GM12872 (cell line): ENCODE measurements at regions not wholly inside any gene's neighbourhood (a gene's known extent, or its start where the extent isn't known, plus 50 kb on each side); places are given as distances from the start of the nearest gene placed in this dataset.

ENCODE experiments used
- CTCF ChIP-seq: IDR thresholded peaks from 3 replicates; pipeline ENCODE4 v1.5.1; 2011; ENCODE audit warnings: low read depth, mild to moderate bottlenecking, low read length, moderate library complexity; ENCODE audit not compliant: insufficient read depth

- TF ChIP-seq CTCF = no peak
Observed at GRCh38 chr20:7214081-7214740, 446.7 kb downstream of the BMP2 start.

GRCh38 chr20:7217606-7218005 is 450.1 kb downstream of the BMP2 start:
- TF ChIP-seq CTCF = no peak

- no peak for TF ChIP-seq CTCF
Observed at GRCh38 chr20:7220755-7221154, 453.3 kb downstream of the BMP2 start.

- TF ChIP-seq CTCF = no peak
Observed at GRCh38 chr20:7226156-7226555, 458.7 kb downstream of the BMP2 start.

GRCh38 chr20:7231303-7231702 is 463.8 kb downstream of the BMP2 start:
- no peak for TF ChIP-seq CTCF

- no peak for TF ChIP-seq CTCF
Observed at GRCh38 chr20:7232796-7233195, 465.3 kb downstream of the BMP2 start.

GRCh38 chr20:7237251-7237650 is 469.8 kb downstream of the BMP2 start:
- no peak for TF ChIP-seq CTCF

GRCh38 chr20:7240490-7240889 is 473.0 kb downstream of the BMP2 start:
- TF ChIP-seq CTCF = no peak
